ENCODE measurements at regions not wholly inside any gene's neighbourhood (a gene's known extent, or its start where the extent isn't known, plus 50 kb on each side); places are given as distances from the start of the nearest gene placed in this dataset.

- 91 to 94% methylated on average over 4 to 7 of the region's 7 CpGs for WGBS, 2 experiments (ENCODE audit: insufficient coverage in 1 of 2, insufficient read length in 1 of 2)
- Histone ChIP-seq H3K4me3 (ENCODE audit: low read length) (no peak overlapping the region), H3K9me3 (ENCODE audit: control insufficient read depth, low read length) (no peaks in the 10 kb centered on the region)
Measured at GRCh38 chr9:19512103-19512832, 103.5 kb downstream of the ACER2 start.

DNA sequence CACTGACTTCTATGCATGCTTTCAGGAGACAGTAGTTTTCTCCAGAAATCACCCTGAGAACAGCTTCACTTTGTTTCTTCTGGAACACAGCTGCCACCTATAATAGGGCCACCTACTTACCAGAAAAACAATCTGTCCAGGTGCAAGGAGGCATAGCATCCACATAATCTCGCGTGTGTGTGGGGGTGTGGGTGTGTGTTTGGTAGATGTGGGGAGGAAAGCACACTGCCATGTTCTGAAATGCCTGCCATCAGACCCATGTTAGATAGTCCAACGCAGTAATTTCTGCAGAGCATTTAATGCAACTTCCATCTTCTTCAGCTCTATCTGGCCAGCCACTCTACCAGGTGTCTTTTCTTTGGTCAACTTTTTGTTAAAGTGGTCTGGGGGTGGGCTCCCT lies 102.9 kb downstream of the ACER2 start:
- WGBS, 2 experiments (ENCODE audit: insufficient coverage in 1 of 2, insufficient read length in 1 of 2): 92 to 100% methylated on average over 2 to 3 of the region's 3 CpGs
- H3K27ac ChIP-seq (ENCODE audit: low read depth, low read length): no peak overlapping the region
- H3K9ac ChIP-seq (ENCODE audit: extremely low read depth, low read length, poor library complexity, severe bottlenecking): no peak overlapping the region
- no peaks in the 10 kb centered on the region for H3K27me3 Mint-ChIP-seq (ENCODE audit: insufficient read depth)
- no peaks in the 10 kb centered on the region for H3K36me3 ChIP-seq (ENCODE audit: control insufficient read depth, insufficient read depth, low read length)
- H3K9me3 ChIP-seq (ENCODE audit: control insufficient read depth, low read length): no peaks in the 10 kb centered on the region
- no peak overlapping the region for H3K4me3 Mint-ChIP-seq
- H3K4me3 ChIP-seq (ENCODE audit: low read length): no peak overlapping the region
- no peak overlapping the region for H3K27ac Mint-ChIP-seq
- DNase-seq: no peak
- TF ChIP-seq CTCF (conservative IDR thresholded peaks at IDR 0.05): no peak
- no peaks in the 10 kb centered on the region for H3K9me3 Mint-ChIP-seq
- no peaks in the 10 kb centered on the region for H3K27me3 ChIP-seq (ENCODE audit: control insufficient read depth, insufficient read depth, low read length, poor library complexity, severe bottlenecking)
- H3K36me3 Mint-ChIP-seq (ENCODE audit: low read depth): no peaks in the 10 kb centered on the region
- no peaks in the 10 kb centered on the region for H3K4me1 ChIP-seq (ENCODE audit: control insufficient read depth, insufficient read depth, low read length)
- peaks cover 3% of the 10 kb centered on the region for H3K4me1 Mint-ChIP-seq

More at GRCh38 chr9:19512103-19512832, 103.5 kb downstream of the ACER2 start:
- Histone ChIP-seq H3K27ac (ENCODE audit: low read depth, low read length) (no peak overlapping the region), H3K27me3 (ENCODE audit: control insufficient read depth, insufficient read depth, low read length, poor library complexity, severe bottlenecking) (no peaks in the 10 kb centered on the region), H3K36me3 (ENCODE audit: control insufficient read depth, insufficient read depth, low read length) (no peaks in the 10 kb centered on the region), H3K9ac (ENCODE audit: extremely low read depth, low read length, poor library complexity, severe bottlenecking) (no peak overlapping the region), H3K4me1 (ENCODE audit: control insufficient read depth, insufficient read depth, low read length) (no peaks in the 10 kb centered on the region)
- no peaks in the 10 kb centered on the region for H3K27me3 Mint-ChIP-seq (ENCODE audit: insufficient read depth)
- peaks cover 3% of the 10 kb centered on the region for H3K4me1 Mint-ChIP-seq
- no peak for TF ChIP-seq CTCF (conservative IDR thresholded peaks at IDR 0.05)
- DNase-seq: no peak
- no peak overlapping the region for H3K4me3 Mint-ChIP-seq
- H3K36me3 Mint-ChIP-seq (ENCODE audit: low read depth): no peaks in the 10 kb centered on the region
- no peak overlapping the region for H3K27ac Mint-ChIP-seq
- no peaks in the 10 kb centered on the region for H3K9me3 Mint-ChIP-seq

GRCh38 chr9:19510907-19511306 lies 102.1 kb downstream of the ACER2 start:
- no peaks in the 10 kb centered on the region for H3K4me1 ChIP-seq (ENCODE audit: control insufficient read depth, insufficient read depth, low read length)
- H3K27me3 ChIP-seq (ENCODE audit: control insufficient read depth, insufficient read depth, low read length, poor library complexity, severe bottlenecking): no peaks in the 10 kb centered on the region
- no peaks in the 10 kb centered on the region for H3K9me3 ChIP-seq (ENCODE audit: control insufficient read depth, low read length)
- no peak overlapping the region for H3K9ac ChIP-seq (ENCODE audit: extremely low read depth, low read length, poor library complexity, severe bottlenecking)
- TF ChIP-seq CTCF (conservative IDR thresholded peaks at IDR 0.05): no peak
- H3K4me1 Mint-ChIP-seq: peaks cover 3% of the 10 kb centered on the region
- H3K27ac ChIP-seq (ENCODE audit: low read depth, low read length): no peak overlapping the region
- DNase-seq: no peak
- no peaks in the 10 kb centered on the region for H3K9me3 Mint-ChIP-seq
- no peak overlapping the region for H3K4me3 Mint-ChIP-seq
- no peak overlapping the region for H3K27ac Mint-ChIP-seq
- H3K4me3 ChIP-seq (ENCODE audit: low read length): no peak overlapping the region
- no peaks in the 10 kb centered on the region for H3K27me3 Mint-ChIP-seq (ENCODE audit: insufficient read depth)
- no peaks in the 10 kb centered on the region for H3K36me3 ChIP-seq (ENCODE audit: control insufficient read depth, insufficient read depth, low read length)
- 68 to 75% methylated on average over 2 to 4 of the region's 4 CpGs for WGBS, 2 experiments (ENCODE audit: insufficient coverage in 1 of 2, insufficient read length in 1 of 2)
- no peaks in the 10 kb centered on the region for H3K36me3 Mint-ChIP-seq (ENCODE audit: low read depth)

All from endodermal cell (in vitro differentiated cells).